ENCODE measurements at regions not wholly inside any gene's neighbourhood (a gene's known extent, or its start where the extent isn't known, plus 50 kb on each side); places are given as distances from the start of the nearest gene placed in this dataset.

- peaks cover 17% of the 10 kb centered on the region for H3K4me1 Mint-ChIP-seq (ENCODE audit: low read depth, unreplicated experiment)
- TF ChIP-seq CTCF (IDR thresholded peaks at IDR 0.05; ENCODE audit: partially characterized antibody, unreplicated experiment): no peak
- DNase-seq: no peak
- peaks cover 2% of the 10 kb centered on the region for H3K27me3 Mint-ChIP-seq (ENCODE audit: unreplicated experiment)
- peaks cover 7% of the 10 kb centered on the region for H3K9me3 Mint-ChIP-seq (ENCODE audit: unreplicated experiment)
- H3K4me3 Mint-ChIP-seq (ENCODE audit: unreplicated experiment): no peak overlapping the region
- no peak overlapping the region for H3K27ac Mint-ChIP-seq (ENCODE audit: unreplicated experiment)
- no peaks in the 10 kb centered on the region for H3K36me3 Mint-ChIP-seq (ENCODE audit: unreplicated experiment)
Measured at GRCh38 chr2:30379481-30379880, 67.6 kb upstream of the LCLAT1 start.

- Mint-ChIP-seq H3K4me3 (ENCODE audit: unreplicated experiment) (no peak overlapping the region), H3K27ac (ENCODE audit: unreplicated experiment) (no peak overlapping the region), H3K27me3 (ENCODE audit: unreplicated experiment) (peaks cover 2% of the 10 kb centered on the region), H3K4me1 (ENCODE audit: low read depth, unreplicated experiment) (peaks cover 17% of the 10 kb centered on the region), H3K36me3 (ENCODE audit: unreplicated experiment) (no peaks in the 10 kb centered on the region), H3K9me3 (ENCODE audit: unreplicated experiment) (peaks cover 5% of the 10 kb centered on the region)
- DNase-seq: no peak
- TF ChIP-seq CTCF (IDR thresholded peaks at IDR 0.05; ENCODE audit: partially characterized antibody, unreplicated experiment): no peak
Measured at GRCh38 chr2:30380824-30381223, 66.2 kb upstream of the LCLAT1 start.

- Mint-ChIP-seq H3K9me3 (ENCODE audit: unreplicated experiment) (peaks cover 3% of the 10 kb centered on the region), H3K4me3 (ENCODE audit: unreplicated experiment) (no peak overlapping the region), H3K27ac (ENCODE audit: unreplicated experiment) (no peak overlapping the region), H3K4me1 (ENCODE audit: low read depth, unreplicated experiment) (peaks cover 17% of the 10 kb centered on the region), H3K27me3 (ENCODE audit: unreplicated experiment) (peaks cover 2% of the 10 kb centered on the region), H3K36me3 (ENCODE audit: unreplicated experiment) (no peaks in the 10 kb centered on the region)
- TF ChIP-seq CTCF (IDR thresholded peaks at IDR 0.05; ENCODE audit: partially characterized antibody, unreplicated experiment): no peak
- DNase-seq: no peak
Measured at GRCh38 chr2:30382162-30382783, 64.8 kb upstream of the LCLAT1 start.

GRCh38 chr2:30382995-30383394, 64.1 kb upstream of the LCLAT1 start:
- DNase-seq: no peak
- Mint-ChIP-seq H3K36me3 (ENCODE audit: unreplicated experiment) (no peaks in the 10 kb centered on the region), H3K27me3 (ENCODE audit: unreplicated experiment) (no peaks in the 10 kb centered on the region), H3K4me1 (ENCODE audit: low read depth, unreplicated experiment) (peaks cover 17% of the 10 kb centered on the region), H3K9me3 (ENCODE audit: unreplicated experiment) (peaks cover 2% of the 10 kb centered on the region), H3K27ac (ENCODE audit: unreplicated experiment) (peak overlapping the region; percentile 44), H3K4me3 (ENCODE audit: unreplicated experiment) (no peak overlapping the region)
- TF ChIP-seq CTCF (IDR thresholded peaks at IDR 0.05; ENCODE audit: partially characterized antibody, unreplicated experiment): no peak

GRCh38 chr2:30385327-30385726, 61.7 kb upstream of the LCLAT1 start:
- Mint-ChIP-seq H3K27ac (ENCODE audit: unreplicated experiment) (no peak overlapping the region), H3K4me1 (ENCODE audit: low read depth, unreplicated experiment) (peaks cover 17% of the 10 kb centered on the region), H3K4me3 (ENCODE audit: unreplicated experiment) (no peak overlapping the region), H3K27me3 (ENCODE audit: unreplicated experiment) (no peaks in the 10 kb centered on the region), H3K9me3 (ENCODE audit: unreplicated experiment) (peaks cover 2% of the 10 kb centered on the region), H3K36me3 (ENCODE audit: unreplicated experiment) (no peaks in the 10 kb centered on the region)
- DNase-seq: no peak
- TF ChIP-seq CTCF (IDR thresholded peaks at IDR 0.05; ENCODE audit: partially characterized antibody, unreplicated experiment): no peak
